ENCODE measurements at regions not wholly inside any gene's neighbourhood (a gene's known extent, or its start where the extent isn't known, plus 50 kb on each side); places are given as distances from the start of the nearest gene placed in this dataset.

GRCh38 chr13:39283072-39283471 is 244.8 kb downstream of the NHLRC3 start:
- no peak for DNase-seq (ENCODE audit: low read depth)

GRCh38 chr13:39284801-39285388 is 246.6 kb downstream of the NHLRC3 start:
- no peak for DNase-seq (ENCODE audit: low read depth)
